AG08395 (cell line): ENCODE measurements at regions not wholly inside any gene's neighbourhood (a gene's known extent, or its start where the extent isn't known, plus 50 kb on each side); places are given as distances from the start of the nearest gene placed in this dataset.

ENCODE experiments used
- DNase-seq: peaks from one replicate; pipeline ENCODE4 v3.0.0; 2012; ENCODE audit warnings: mixed read lengths, low spot score

DNA sequence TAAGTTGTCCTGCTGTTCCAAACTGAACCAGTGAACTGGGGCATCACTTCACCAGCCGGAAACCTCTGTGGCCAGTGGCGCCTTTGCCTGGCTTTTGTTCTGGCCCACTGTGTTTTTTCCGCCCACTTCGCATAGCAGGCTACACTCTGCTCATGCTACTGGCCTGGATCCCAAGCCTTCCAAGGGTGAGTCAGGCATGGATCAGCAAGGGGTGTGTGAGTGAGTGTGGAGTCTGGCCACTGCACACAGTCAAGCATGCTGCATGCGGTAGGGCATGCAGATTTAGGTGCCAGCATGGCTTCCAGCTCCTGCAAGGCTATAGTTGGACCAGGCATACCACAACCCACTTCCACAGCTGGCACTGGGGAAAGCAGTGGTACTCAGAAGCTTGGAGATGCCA lies 1967.9 kb downstream of the C4orf33 start:
- no peak for DNase-seq

GRCh38 chr4:131081069-131081468 lies 1985.1 kb downstream of the C4orf33 start:
- no peak for DNase-seq

DNA sequence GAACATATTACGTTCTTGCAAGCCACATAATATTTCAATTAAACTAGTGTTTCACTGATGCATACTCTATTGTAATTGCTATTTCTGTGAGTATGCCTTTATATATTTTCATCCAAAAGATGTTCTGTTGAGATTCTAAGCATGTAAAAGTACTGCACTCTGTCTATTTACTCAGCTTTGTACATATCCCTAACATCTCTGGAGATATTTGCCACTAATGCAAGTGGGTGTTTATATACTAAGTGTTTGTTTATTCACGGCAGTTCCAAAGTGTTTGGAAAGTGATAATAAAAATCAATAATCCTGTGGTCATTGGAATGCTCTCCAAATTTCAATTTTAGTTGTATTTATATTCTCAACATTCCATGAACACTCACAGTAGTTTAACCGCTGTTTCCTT lies 1989.0 kb downstream of the C4orf33 start:
- no peak for DNase-seq

DNA sequence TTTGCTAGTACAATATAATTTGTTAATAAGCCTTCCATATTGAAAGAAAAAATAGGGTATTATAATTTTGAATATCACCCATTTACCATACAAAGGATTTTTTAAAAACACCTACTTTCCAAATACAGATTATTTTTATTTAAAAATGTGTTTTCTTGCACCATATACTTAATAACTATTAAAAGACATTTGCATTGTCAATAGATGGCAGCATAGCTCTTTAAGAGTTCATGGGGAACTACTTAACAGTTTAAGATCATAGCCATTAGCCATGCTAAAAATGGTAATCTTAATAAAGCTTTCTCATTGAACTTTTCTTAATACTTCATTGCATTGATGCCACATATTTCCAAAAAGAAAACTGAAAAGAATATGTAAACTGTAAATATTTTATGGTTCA lies 1995.9 kb downstream of the C4orf33 start:
- DNase-seq: no peak

DNA sequence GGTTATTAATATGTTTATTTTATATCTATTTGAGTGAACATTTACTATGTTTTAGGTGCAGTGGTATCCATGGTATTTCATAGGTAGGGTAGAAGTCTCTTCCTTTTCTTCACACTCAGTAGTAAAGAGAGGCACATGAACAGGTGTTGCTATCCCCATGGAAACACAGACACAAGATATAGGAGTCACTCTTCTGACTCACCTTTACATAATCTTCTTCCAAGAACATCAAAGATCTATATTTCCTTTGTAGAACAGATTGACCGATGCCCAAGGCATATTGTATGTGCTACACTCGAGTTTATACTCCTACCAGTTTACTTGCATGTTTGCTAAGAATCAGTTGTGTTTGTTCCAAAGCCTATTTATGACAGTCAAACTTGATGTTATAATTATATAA lies 1997.4 kb downstream of the C4orf33 start:
- DNase-seq: no peak

DNA sequence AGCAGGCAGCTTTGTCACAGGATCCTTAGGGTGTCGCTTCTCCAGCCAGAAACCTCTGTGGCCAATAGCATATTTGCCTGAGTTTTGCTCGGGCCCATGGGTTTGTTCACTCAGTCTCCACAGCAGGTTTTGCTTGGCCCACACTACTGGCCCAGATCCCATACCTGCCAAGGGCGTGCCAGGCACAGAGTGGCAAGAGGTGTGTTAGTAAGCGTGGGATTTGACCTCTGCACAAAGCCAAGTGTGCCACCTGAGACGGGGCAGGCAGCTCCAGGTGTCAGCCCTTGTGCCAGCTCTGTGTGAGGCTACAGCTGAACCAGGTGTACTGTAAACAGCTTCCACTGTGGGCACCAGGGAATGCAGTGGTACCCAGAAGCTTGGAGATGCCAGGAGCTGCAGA lies 2003.0 kb downstream of the C4orf33 start:
- DNase-seq: no peak

GRCh38 chr4:131113273-131113672 lies 2017.3 kb downstream of the C4orf33 start:
- no peak for DNase-seq

DNA sequence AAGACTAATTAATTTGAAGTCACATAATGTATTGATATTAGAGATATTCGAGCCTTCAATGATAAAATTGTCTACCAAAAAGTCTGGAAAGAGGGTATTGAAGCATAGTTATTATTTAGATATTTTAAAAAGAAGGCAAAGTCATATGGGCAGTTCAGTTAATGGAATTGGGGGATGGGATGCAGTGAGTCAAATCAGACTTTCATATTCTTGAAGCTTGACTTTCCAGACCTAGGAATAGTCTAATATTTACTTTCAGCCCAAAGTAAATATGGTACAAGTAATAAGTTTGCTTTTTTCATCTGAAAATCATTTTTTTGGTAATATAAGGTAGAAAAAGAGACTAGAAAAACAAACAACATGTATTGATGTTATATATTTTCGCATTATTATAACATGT lies 2017.8 kb downstream of the C4orf33 start:
- DNase-seq: no peak

- DNase-seq: no peak
These were observed 2023.7 kb downstream of the C4orf33 start for GRCh38 chr4:131119661-131120060.

GRCh38 chr4:131137196-131137595 lies 2011.9 kb upstream of the PCDH10 start:
- no peak for DNase-seq

DNA sequence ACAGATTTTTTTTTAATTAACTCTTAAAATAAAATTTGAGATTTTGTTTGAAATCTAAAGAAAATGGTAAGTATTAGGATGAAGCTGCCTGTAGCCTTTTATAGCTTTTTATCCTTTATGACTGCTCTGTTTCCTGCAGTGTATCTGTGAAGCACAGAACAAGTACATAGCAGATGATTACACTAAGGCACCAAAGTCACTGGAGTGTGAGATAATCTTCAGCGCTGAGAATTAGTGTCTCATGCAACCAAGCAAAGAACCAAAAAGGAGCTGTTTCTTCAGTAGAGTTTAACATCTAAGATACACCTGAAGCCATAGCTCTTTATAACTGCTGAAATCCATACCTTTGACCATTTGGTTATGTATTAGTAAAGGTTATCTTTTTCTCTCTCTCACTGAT lies 1989.8 kb upstream of the PCDH10 start:
- no peak for DNase-seq

DNA sequence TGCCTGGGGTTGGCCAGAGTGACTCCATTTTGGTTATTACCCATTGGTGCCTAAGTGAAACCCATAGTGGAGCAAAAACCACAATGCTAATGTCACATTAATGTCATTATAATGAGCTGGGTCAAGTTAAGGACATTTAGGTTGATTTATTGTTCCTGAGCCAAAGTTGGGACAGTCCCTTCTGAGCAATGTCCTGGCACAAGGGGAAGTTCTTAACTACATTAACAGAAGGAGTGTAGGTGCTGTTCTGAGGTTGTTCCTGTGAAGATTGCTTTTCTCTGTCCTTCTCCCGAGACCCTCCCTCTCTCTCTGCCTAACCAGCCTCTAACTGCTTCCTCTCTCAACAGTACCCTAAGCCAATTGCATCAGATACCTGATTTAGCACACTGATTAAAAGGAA lies 1956.8 kb upstream of the PCDH10 start:
- no peak for DNase-seq

DNA sequence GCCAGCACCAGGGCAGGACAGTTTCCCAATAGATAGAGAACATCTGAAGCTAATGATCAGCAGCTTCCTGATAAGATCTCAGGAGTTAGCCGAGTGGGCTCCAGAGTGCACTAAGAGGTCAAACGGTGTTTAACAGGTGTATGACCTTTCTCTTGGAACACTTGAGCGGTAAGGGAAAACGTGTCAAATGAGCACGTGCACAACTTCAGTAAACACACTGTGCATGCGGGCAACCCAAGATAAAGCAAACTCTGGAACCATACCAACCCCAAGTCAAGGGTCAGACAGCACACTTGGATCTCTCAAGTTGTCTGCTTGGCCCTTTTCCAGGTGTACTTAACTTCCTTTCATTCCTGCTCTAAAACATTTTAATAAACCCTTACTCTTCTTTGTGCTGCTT lies 1941.5 kb upstream of the PCDH10 start:
- DNase-seq: no peak

DNA sequence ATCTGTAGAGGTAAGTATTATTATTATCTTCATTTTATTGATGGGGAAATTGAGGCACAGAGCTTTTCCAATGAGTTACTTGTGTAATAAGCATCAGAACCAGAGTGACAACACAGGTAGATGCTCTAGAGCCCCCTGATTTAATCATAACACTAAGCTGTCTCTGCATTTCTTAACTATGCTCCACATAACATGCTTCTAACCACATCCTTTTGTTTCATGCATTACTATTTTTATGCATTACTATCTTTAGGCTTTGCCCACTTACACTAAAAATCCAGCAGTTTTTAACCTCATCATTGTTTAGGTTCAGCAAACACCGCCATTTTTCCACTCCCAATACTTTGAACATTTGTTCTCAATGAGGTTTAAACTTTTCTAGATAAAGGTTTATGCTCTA lies 1900.8 kb upstream of the PCDH10 start:
- DNase-seq: no peak

GRCh38 chr4:131251321-131251720 lies 1897.8 kb upstream of the PCDH10 start:
- DNase-seq: no peak

DNA sequence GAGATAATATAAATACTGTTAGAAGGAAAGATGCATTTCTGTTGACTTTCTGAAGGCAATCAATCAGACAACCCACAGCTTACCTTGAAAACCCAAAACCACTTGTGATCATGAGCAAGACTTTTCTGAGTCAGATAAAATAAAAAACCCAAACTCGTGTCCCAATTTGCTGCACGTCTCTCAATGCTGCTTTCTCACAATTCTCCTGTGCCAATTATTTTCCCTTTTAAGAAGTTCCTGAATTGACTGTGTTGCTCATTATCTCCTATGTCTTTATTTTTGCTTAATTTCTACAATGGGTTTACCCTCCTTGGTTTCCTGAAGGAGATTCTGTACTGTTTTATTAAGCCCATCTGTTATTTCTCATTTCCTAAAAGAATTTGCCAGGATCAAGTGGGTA lies 1891.9 kb upstream of the PCDH10 start:
- DNase-seq: no peak

- DNase-seq: no peak
These were observed 1890.7 kb upstream of the PCDH10 start for GRCh38 chr4:131258361-131258760.

GRCh38 chr4:131288441-131288840 lies 1860.7 kb upstream of the PCDH10 start:
- no peak for DNase-seq

- DNase-seq: no peak
These were observed 1852.9 kb upstream of the PCDH10 start for GRCh38 chr4:131296192-131296591.

GRCh38 chr4:131302108-131302507 lies 1847.0 kb upstream of the PCDH10 start:
- no peak for DNase-seq

DNA sequence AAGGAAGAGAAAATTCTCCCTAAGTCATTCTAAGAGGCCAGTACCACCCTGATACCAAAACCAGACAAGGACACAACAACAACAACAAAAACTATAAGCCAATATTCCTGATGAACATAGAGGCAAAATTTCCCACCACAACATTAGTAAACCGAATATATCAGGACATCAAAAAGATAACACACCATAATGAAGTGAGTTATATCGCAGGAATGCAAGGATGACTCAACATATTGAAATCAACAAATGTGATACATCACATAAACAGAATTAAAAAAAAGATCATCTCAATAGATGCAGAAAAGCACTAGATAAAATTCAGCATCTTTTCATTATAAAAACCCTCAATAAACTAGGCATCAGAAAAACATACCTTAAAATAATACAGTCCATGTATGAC lies 1844.4 kb upstream of the PCDH10 start:
- no peak for DNase-seq

DNA sequence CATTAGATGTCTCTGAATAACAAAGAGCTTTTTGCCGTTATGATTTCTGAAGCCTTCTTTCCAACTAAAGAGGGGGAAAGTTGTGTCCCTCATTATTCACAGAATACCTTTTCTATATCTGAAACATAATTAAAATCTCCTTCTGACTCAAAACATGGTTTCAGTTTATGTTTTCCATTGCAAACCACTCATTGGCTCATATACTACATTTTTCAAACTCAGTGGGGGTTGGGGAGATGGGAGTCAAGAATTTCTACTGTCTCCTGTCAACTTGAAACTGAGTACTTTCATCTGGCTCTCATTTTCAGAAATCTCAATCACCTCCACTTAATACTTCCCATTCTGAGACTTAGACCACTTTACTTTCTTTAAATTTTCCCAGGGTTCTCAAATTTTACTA lies 1839.5 kb upstream of the PCDH10 start:
- DNase-seq: no peak

DNA sequence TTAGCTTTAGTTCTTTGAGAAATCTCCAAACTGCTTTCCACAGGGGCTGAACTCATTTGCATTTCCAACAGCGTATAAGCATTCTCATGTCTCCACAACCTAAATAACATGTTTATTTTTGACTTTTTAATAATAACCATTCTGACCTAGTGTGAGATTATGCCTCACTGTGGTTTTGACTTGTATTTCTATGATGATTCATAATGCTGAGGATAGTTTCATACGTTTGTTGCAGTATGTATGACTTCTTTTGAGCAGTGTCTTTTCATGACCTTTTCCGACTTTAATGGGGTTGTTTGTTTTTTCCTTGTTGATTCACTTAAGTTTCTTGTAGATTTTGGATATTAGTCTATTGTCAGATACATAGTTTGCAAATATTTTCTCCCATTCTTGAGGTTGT lies 1833.0 kb upstream of the PCDH10 start:
- DNase-seq: no peak

DNA sequence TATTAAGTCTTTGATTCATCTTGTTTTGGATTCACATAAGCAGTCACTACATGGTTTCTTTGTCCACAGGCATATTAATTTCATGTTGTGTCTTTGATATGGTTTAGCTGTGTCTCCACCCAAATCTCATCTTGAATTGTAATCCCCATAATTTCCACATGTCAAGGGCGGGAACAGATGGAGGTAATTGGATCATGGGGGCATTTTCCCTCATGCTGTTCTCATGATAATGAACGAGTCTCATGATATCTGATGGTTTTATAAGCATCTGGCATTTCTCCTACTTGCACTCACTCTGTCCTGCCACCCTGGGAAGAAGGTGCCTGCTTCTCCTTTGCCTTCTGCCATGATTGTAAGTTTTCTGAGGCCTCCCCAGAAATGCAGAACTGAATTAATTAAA lies 1811.2 kb upstream of the PCDH10 start:
- no peak for DNase-seq

GRCh38 chr4:131339137-131339536 lies 1810.0 kb upstream of the PCDH10 start:
- DNase-seq: no peak
